Fibroblast of lung (primary cell): ENCODE measurements at regions not wholly inside any gene's neighbourhood (a gene's known extent, or its start where the extent isn't known, plus 50 kb on each side); places are given as distances from the start of the nearest gene placed in this dataset.

ENCODE experiments used
- DNase-seq, 2 donors: peaks; one replicate each; pipeline versions ENCODE4 v3.0.0 to v3.0.0-alpha.2; 2010; ENCODE audit warnings: low read depth in 2 of 2
- H2AFZ ChIP-seq: 2 replicates; pipeline ENCODE4 v1.5.1; 2012; ENCODE audit warnings: low read length, control low read depth, inconsistent platforms
- H3K27ac ChIP-seq: 2 replicates; pipeline ENCODE4 v1.5.1; 2011; ENCODE audit warnings: low read length, control low read depth; ENCODE audit not compliant: insufficient read depth
- H3K27me3 ChIP-seq: 2 replicates; pipeline ENCODE4 v1.5.1; 2011; ENCODE audit warnings: mild to moderate bottlenecking, low read length; ENCODE audit not compliant: control insufficient read depth, insufficient read depth
- H3K36me3 ChIP-seq: 2 replicates; pipeline ENCODE4 v1.5.1; 2011; ENCODE audit warnings: low read length; ENCODE audit not compliant: control insufficient read depth, insufficient read depth
- H3K4me1 ChIP-seq: 2 replicates; pipeline ENCODE4 v1.5.1; 2011; ENCODE audit warnings: low read length; ENCODE audit not compliant: control insufficient read depth, insufficient read depth; ENCODE audit errors: extremely low read depth
- H3K4me2 ChIP-seq: 2 replicates; pipeline ENCODE4 v1.5.1; 2011; ENCODE audit warnings: low read length, control low read depth; ENCODE audit not compliant: insufficient read depth; ENCODE audit errors: extremely low read depth
- H3K4me3 ChIP-seq, 4 experiments: fragments of 200-600 bp in 1 of 4; sonication (generic) in 1 of 4; replicated peaks in 1 of 4; 2 replicates each; pipeline ENCODE4 v1.5.1; 2011 to 2016; ENCODE audit warnings: low read length in 4 of 4, low read depth in 3 of 4, mild to moderate bottlenecking in 3 of 4, control low read depth in 2 of 4, inconsistent platforms in 1 of 4, mixed read lengths in 1 of 4; ENCODE audit not compliant: insufficient read depth in 1 of 4; ENCODE audit errors: control extremely low read depth in 1 of 4
- H3K79me2 ChIP-seq: 2 replicates; pipeline ENCODE4 v1.5.1; 2012; ENCODE audit warnings: mild to moderate bottlenecking, low read length, inconsistent platforms; ENCODE audit not compliant: control insufficient read depth, insufficient read depth
- H3K9ac ChIP-seq: 2 replicates; pipeline ENCODE4 v1.5.1; 2011; ENCODE audit warnings: mild to moderate bottlenecking, low read length, control low read depth; ENCODE audit not compliant: insufficient read depth
- H3K9me3 ChIP-seq: 2 replicates; pipeline ENCODE4 v1.5.1; 2012; ENCODE audit warnings: low read depth, low read length; ENCODE audit not compliant: control insufficient read depth, insufficient read depth
- H4K20me1 ChIP-seq: 2 replicates; pipeline ENCODE4 v1.5.1; 2011; ENCODE audit warnings: low read length; ENCODE audit not compliant: control insufficient read depth, insufficient read depth; ENCODE audit errors: extremely low read depth
- CTCF ChIP-seq, 2 donors: IDR thresholded peaks in 1 of 2; conservative IDR thresholded peaks in 1 of 2; 1 replicate in 1 of 2; 2 replicates in 1 of 2; pipeline ENCODE4 v1.5.1; 2011 to 2012; ENCODE audit warnings: low read length in 2 of 2, control low read depth in 1 of 2, inconsistent platforms in 1 of 2, low read depth in 1 of 2, mild to moderate bottlenecking in 1 of 2
- EZH2 ChIP-seq: IDR thresholded peaks from 2 replicates; pipeline ENCODE4 v1.5.1; 2012; ENCODE audit warnings: low read length, control low read depth, mild to moderate bottlenecking; ENCODE audit errors: missing control alignments

GRCh38 chr6:147728903-147729302 lies 220.4 kb downstream of the SAMD5 start:
- Histone ChIP-seq H3K9me3 (no peaks in the 10 kb centered on the region), H3K4me2 (no peak overlapping the region), H2AFZ (no peak overlapping the region), H3K27ac (no peak overlapping the region), H3K4me1 (no peaks in the 10 kb centered on the region), H3K27me3 (no peaks in the 10 kb centered on the region), H4K20me1 (no peaks in the 10 kb centered on the region), H3K9ac (no peak overlapping the region), H3K4me3 (no peak overlapping the region), H3K79me2 (no peaks in the 10 kb centered on the region), H3K36me3 (no peaks in the 10 kb centered on the region)
- no peak for DNase-seq
- TF ChIP-seq CTCF (conservative IDR thresholded peaks at IDR 0.05 in 1 of 2, IDR thresholded peaks at IDR 0.05 in 1 of 2; ENCODE audit: low read depth in 1 of 2, low read length in 2 of 2) = no peak
- TF ChIP-seq EZH2 = no peak

GRCh38 chr6:147733686-147734085 lies 225.2 kb downstream of the SAMD5 start:
- Histone ChIP-seq H3K9ac (no peak overlapping the region), H3K4me3 (no peak overlapping the region), H4K20me1 (no peaks in the 10 kb centered on the region), H3K9me3 (no peaks in the 10 kb centered on the region), H3K4me2 (no peak overlapping the region), H3K36me3 (no peaks in the 10 kb centered on the region), H3K79me2 (no peaks in the 10 kb centered on the region), H3K4me1 (no peaks in the 10 kb centered on the region), H3K27ac (no peak overlapping the region), H3K27me3 (no peaks in the 10 kb centered on the region), H2AFZ (no peak overlapping the region)
- DNase-seq = no peak
- TF ChIP-seq CTCF (conservative IDR thresholded peaks at IDR 0.05 in 1 of 2, IDR thresholded peaks at IDR 0.05 in 1 of 2; ENCODE audit: low read depth in 1 of 2, low read length in 2 of 2) = no peak
- TF ChIP-seq EZH2 = no peak

- no peak overlapping the region for H3K4me2 ChIP-seq
- no peak for DNase-seq
- no peaks in the 10 kb centered on the region for H3K36me3 ChIP-seq
- no peaks in the 10 kb centered on the region for H3K79me2 ChIP-seq
- H2AFZ ChIP-seq = no peak overlapping the region
- no peaks in the 10 kb centered on the region for H3K27me3 ChIP-seq
- TF ChIP-seq CTCF (conservative IDR thresholded peaks at IDR 0.05 in 1 of 2, IDR thresholded peaks at IDR 0.05 in 1 of 2; ENCODE audit: low read depth in 1 of 2, low read length in 2 of 2) (no peak), EZH2 (no peak)
- no peak overlapping the region for H3K9ac ChIP-seq
- H4K20me1 ChIP-seq = no peaks in the 10 kb centered on the region
- no peaks in the 10 kb centered on the region for H3K4me1 ChIP-seq
- H3K9me3 ChIP-seq = no peaks in the 10 kb centered on the region
- no peak overlapping the region for H3K27ac ChIP-seq
- H3K4me3 ChIP-seq = no peak overlapping the region
These were observed 225.7 kb downstream of the SAMD5 start for GRCh38 chr6:147734151-147734550.
